ENCODE measurements at regions not wholly inside any gene's neighbourhood (a gene's known extent, or its start where the extent isn't known, plus 50 kb on each side); places are given as distances from the start of the nearest gene placed in this dataset.
"Not testable (repeated sequence)": the region's sequence is repeated elsewhere in the genome, so short reads cannot be mapped to it uniquely, and the experiment has no call there.

DNA sequence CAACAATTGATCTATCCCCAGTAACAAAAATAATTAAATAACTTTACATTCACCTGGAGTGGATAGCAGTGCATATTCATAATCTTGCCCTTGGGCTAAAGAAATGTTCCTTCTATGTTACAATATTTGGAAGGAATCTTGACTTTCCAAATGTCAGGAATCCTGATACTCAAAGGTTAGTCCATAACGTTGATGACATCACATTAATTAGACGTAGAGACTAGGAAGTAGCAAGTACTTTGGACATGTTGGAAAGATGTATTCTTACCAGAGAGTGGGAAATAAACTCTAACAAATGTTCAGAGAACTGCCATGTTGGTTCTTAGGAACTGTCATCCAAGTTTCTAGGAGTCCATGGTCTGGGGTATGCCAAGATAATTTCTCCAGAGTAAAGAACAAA, 70.6 kb upstream of the SLC25A36 start:
- Histone ChIP-seq H3K36me3 (ENCODE audit: insufficient read depth, low read length) (no peaks in the 10 kb centered on the region), H3K4me2 (ENCODE audit: low read length) (no peak overlapping the region), H3K27me3 (ENCODE audit: insufficient read depth, low read depth, low read length) (no peaks in the 10 kb centered on the region), H3K79me2 (replicated peaks; ENCODE audit: insufficient read depth, low read length) (no peaks in the 10 kb centered on the region), H3F3A (ENCODE audit: insufficient read depth, low read length, poor library complexity, severe bottlenecking) (no peaks in the 10 kb centered on the region), H3K9ac (ENCODE audit: low read length) (no peak overlapping the region), H4K20me1 (ENCODE audit: insufficient read depth) (no peaks in the 10 kb centered on the region), H2AFZ (ENCODE audit: low read depth, low read length) (no peak overlapping the region), H3K4me3 (ENCODE audit: low read length) (no peak overlapping the region), H3K27ac (ENCODE audit: low read length) (no peak overlapping the region), H3K9me3 (ENCODE audit: low read length) (no peaks in the 10 kb centered on the region), H3K9me2 (ENCODE audit: insufficient read depth, low read length) (no peaks in the 10 kb centered on the region)
- TF ChIP-seq EZH2 (IDR thresholded peaks at IDR 0.05; ENCODE audit: borderline replicate concordance, insufficient read depth, low read length, poor library complexity, severe bottlenecking) (no peak), EP300 (conservative IDR thresholded peaks at IDR 0.05; ENCODE audit: poor library complexity, severe bottlenecking) (no peak), TAF1 (IDR thresholded peaks at IDR 0.05; ENCODE audit: low read depth) (no peak), POLR2AphosphoS5 (IDR thresholded peaks at IDR 0.05) (no peak), RAD21 (conservative IDR thresholded peaks at IDR 0.05) (no peak)
- TF ChIP-seq, protein P1, sequence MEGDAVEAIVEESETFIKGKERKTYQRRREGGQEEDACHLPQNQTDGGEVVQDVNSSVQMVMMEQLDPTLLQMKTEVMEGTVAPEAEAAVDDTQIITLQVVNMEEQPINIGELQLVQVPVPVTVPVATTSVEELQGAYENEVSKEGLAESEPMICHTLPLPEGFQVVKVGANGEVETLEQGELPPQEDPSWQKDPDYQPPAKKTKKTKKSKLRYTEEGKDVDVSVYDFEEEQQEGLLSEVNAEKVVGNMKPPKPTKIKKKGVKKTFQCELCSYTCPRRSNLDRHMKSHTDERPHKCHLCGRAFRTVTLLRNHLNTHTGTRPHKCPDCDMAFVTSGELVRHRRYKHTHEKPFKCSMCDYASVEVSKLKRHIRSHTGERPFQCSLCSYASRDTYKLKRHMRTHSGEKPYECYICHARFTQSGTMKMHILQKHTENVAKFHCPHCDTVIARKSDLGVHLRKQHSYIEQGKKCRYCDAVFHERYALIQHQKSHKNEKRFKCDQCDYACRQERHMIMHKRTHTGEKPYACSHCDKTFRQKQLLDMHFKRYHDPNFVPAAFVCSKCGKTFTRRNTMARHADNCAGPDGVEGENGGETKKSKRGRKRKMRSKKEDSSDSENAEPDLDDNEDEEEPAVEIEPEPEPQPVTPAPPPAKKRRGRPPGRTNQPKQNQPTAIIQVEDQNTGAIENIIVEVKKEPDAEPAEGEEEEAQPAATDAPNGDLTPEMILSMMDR (IDR thresholded peaks at IDR 0.05; ENCODE audit: poor library complexity, severe bottlenecking), result no peak

DNA sequence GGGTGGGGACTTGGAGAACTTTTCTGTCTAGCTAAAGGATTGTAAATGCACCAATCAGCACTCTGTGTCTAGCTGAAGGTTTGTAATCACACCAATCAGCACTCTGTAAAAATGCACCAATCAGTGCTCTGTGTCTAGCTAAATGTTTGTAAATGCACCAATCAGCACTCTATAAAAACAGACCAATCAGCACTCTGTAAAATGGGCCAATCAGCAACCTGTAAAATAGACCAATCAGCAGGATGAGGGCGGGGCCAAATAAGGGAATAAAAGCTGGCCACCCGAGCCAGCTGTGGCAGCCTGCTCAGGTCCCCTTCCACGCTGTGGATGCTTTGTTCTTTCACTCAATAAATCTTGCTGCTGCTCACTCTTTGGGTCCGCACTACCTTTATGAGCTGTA, 69.5 kb upstream of the SLC25A36 start:
- H4K20me1 ChIP-seq (ENCODE audit: insufficient read depth); H3F3A ChIP-seq (ENCODE audit: insufficient read depth, low read length, poor library complexity, severe bottlenecking): not testable (repeated sequence)

GRCh38 chr3:140883428-140884040, 58.1 kb upstream of the SLC25A36 start:
- Histone ChIP-seq H3K4me2 (ENCODE audit: low read length) (no peak overlapping the region), H3K9me3 (ENCODE audit: low read length) (no peaks in the 10 kb centered on the region), H3K4me3 (ENCODE audit: low read length) (no peak overlapping the region), H3F3A (ENCODE audit: insufficient read depth, low read length, poor library complexity, severe bottlenecking) (no peaks in the 10 kb centered on the region), H4K20me1 (ENCODE audit: insufficient read depth) (no peaks in the 10 kb centered on the region), H3K27ac (ENCODE audit: low read length) (no peak overlapping the region), H3K36me3 (ENCODE audit: insufficient read depth, low read length) (no peaks in the 10 kb centered on the region), H3K9ac (ENCODE audit: low read length) (no peak overlapping the region), H3K27me3 (ENCODE audit: insufficient read depth, low read depth, low read length) (no peaks in the 10 kb centered on the region), H3K79me2 (replicated peaks; ENCODE audit: insufficient read depth, low read length) (no peaks in the 10 kb centered on the region), H2AFZ (ENCODE audit: low read depth, low read length) (no peak overlapping the region), H3K9me2 (ENCODE audit: insufficient read depth, low read length) (no peaks in the 10 kb centered on the region)
- TF ChIP-seq RAD21 (conservative IDR thresholded peaks at IDR 0.05), result no peak

More for the DNA sequence above, 69.5 kb upstream of the SLC25A36 start:
- H3K36me3 ChIP-seq (ENCODE audit: insufficient read depth, low read length); H3K4me3 ChIP-seq (ENCODE audit: low read length); H3K9me2 ChIP-seq (ENCODE audit: insufficient read depth, low read length); H3K4me2 ChIP-seq (ENCODE audit: low read length); H3K9me3 ChIP-seq (ENCODE audit: low read length); H2AFZ ChIP-seq (ENCODE audit: low read depth, low read length); H3K27me3 ChIP-seq (ENCODE audit: insufficient read depth, low read depth, low read length); H3K9ac ChIP-seq (ENCODE audit: low read length); H3K79me2 ChIP-seq (replicated peaks; ENCODE audit: insufficient read depth, low read length); H3K27ac ChIP-seq (ENCODE audit: low read length): not testable (repeated sequence)

DNA sequence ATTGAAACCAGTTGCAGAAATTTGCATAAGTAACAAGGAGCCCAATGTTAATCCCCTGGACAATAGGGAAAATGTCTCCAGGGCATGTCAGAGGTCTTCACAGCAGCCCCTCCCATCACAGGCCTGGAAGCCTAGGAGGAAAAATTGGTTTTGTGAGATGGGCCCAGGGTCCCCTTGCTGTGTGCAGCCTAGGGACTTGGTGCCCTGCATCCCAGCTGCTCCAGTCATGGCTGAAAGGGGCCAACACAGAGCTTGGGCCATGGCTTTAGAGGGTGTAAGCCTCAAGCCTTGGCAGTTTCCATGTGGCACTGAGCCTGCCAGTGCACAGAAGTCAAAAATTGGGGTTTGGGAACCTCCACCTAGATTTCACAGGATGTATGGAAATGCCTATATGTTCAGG, 55.9 kb upstream of the SLC25A36 start:
- H3K9ac ChIP-seq (ENCODE audit: low read length); H4K20me1 ChIP-seq (ENCODE audit: insufficient read depth); H3K9me3 ChIP-seq (ENCODE audit: low read length); H3K9me2 ChIP-seq (ENCODE audit: insufficient read depth, low read length); H3K36me3 ChIP-seq (ENCODE audit: insufficient read depth, low read length); H3K4me2 ChIP-seq (ENCODE audit: low read length); H3K4me3 ChIP-seq (ENCODE audit: low read length); H3F3A ChIP-seq (ENCODE audit: insufficient read depth, low read length, poor library complexity, severe bottlenecking); H2AFZ ChIP-seq (ENCODE audit: low read depth, low read length); H3K79me2 ChIP-seq (replicated peaks; ENCODE audit: insufficient read depth, low read length); H3K27me3 ChIP-seq (ENCODE audit: insufficient read depth, low read depth, low read length); H3K27ac ChIP-seq (ENCODE audit: low read length): not testable (repeated sequence)
